GM12873 (cell line): ENCODE measurements at regions not wholly inside any gene's neighbourhood (a gene's known extent, or its start where the extent isn't known, plus 50 kb on each side); places are given as distances from the start of the nearest gene placed in this dataset.

Source experiments
- CTCF ChIP-seq: IDR thresholded peaks from 2 replicates; pipeline ENCODE4 v1.5.1; 2012; ENCODE audit warnings: low read depth, mild to moderate bottlenecking, moderate library complexity, low read length, control low read depth; ENCODE audit not compliant: insufficient read depth; ENCODE audit errors: missing control alignments

- TF ChIP-seq CTCF: no peak
These were observed 328.8 kb upstream of the DNAJC19 start for GRCh38 chr3:181318321-181318720.

- TF ChIP-seq CTCF: no peak
These were observed 328.0 kb upstream of the DNAJC19 start for GRCh38 chr3:181317508-181317907.

- no peak for TF ChIP-seq CTCF
These were observed 326.9 kb upstream of the DNAJC19 start for GRCh38 chr3:181316482-181316881.

GRCh38 chr3:181313335-181313734 lies 323.8 kb upstream of the DNAJC19 start:
- no peak for TF ChIP-seq CTCF

GRCh38 chr3:181311186-181311585 lies 321.6 kb upstream of the DNAJC19 start:
- TF ChIP-seq CTCF: no peak

- no peak for TF ChIP-seq CTCF
These were observed 313.4 kb upstream of the DNAJC19 start for GRCh38 chr3:181302960-181303359.

- no peak for TF ChIP-seq CTCF
These were observed 310.5 kb upstream of the DNAJC19 start for GRCh38 chr3:181300033-181300432.
